OCI-LY7 (cell line): ENCODE measurements at regions not wholly inside any gene's neighbourhood (a gene's known extent, or its start where the extent isn't known, plus 50 kb on each side); places are given as distances from the start of the nearest gene placed in this dataset.
"Not testable (repeated sequence)": the region's sequence is repeated elsewhere in the genome, so short reads cannot be mapped to it uniquely, and the experiment has no call there.

Experiments used
- BruUV-seq: library from RNA; stranded (reverse); fragments of 400-500 nt; replicated peaks from 2 replicates; lab custom pipeline; 2021; lab: Mats Ljungman, UMichigan
- CTCF ChIA-PET: fragments of 300-600 bp; sonication (Branson Sonifier 250); formaldehyde crosslinking; loops from one replicate; lab custom pipeline; 2022; ENCODE audit warnings: antibody characterized with exemption; ENCODE audit not compliant: unreplicated experiment; lab: Charles Lee
- POLR2A ChIA-PET: fragments of 300-600 bp; sonication (Branson Sonifier 250); formaldehyde crosslinking; loops from one replicate; lab custom pipeline; 2022; ENCODE audit warnings: antibody characterized with exemption; lab: Charles Lee
- DNase-seq: peaks from one replicate; pipeline ENCODE4 v3.0.0-alpha.2; 2015; ENCODE audit warnings: low spot score
- H2AFZ ChIP-seq: fragments of 200-600 bp; sonication (generic), shearing (Covaris generic); 2 replicates; pipeline ENCODE4 v1.6.1; 2014; ENCODE audit warnings: mild to moderate bottlenecking, antibody characterized with exemption, low read length, moderate library complexity
- H3K27ac ChIP-seq: fragments of 200-600 bp; sonication (generic); 2 replicates; pipeline ENCODE4 v1.5.1; 2014; ENCODE audit warnings: mixed run types, low read depth, mild to moderate bottlenecking, moderate library complexity, low read length, inconsistent platforms; ENCODE audit not compliant: poor library complexity, severe bottlenecking
- H3K36me3 ChIP-seq: fragments of 200-600 bp; sonication (generic); 2 replicates; pipeline ENCODE4 v1.6.1; 2014; ENCODE audit warnings: mild to moderate bottlenecking, antibody characterized with exemption, low read length, moderate library complexity, mixed read lengths; ENCODE audit not compliant: insufficient read depth
- H3K4me1 ChIP-seq: fragments of 200-600 bp; sonication (generic); 2 replicates; pipeline ENCODE4 v1.5.1; 2014; ENCODE audit warnings: mild to moderate bottlenecking, low read length; ENCODE audit not compliant: insufficient read depth, poor library complexity, severe bottlenecking
- H3K4me2 ChIP-seq: fragments of 200-600 bp; sonication (generic); 2 replicates; pipeline ENCODE4 v1.6.1; 2014; ENCODE audit warnings: mild to moderate bottlenecking, low read length
- H3K4me3 ChIP-seq: fragments of 200-600 bp; sonication (generic); 2 replicates; pipeline ENCODE4 v1.5.1; 2014; ENCODE audit warnings: mild to moderate bottlenecking, low read depth, low read length; ENCODE audit not compliant: poor library complexity, severe bottlenecking
- H3K79me2 ChIP-seq: fragments of 200-600 bp; sonication (generic); 2 replicates; pipeline ENCODE4 v1.6.1; 2016; ENCODE audit warnings: low read depth, mild to moderate bottlenecking, low read length, moderate library complexity, mixed read lengths; ENCODE audit not compliant: insufficient read depth
- H3K9me2 ChIP-seq: fragments of 200-600 bp; sonication (generic); 2 replicates; pipeline ENCODE4 v1.6.1; 2016; ENCODE audit warnings: mild to moderate bottlenecking, low read length, mixed read lengths; ENCODE audit not compliant: insufficient read depth
- H3K9me3 ChIP-seq: fragments of 200-600 bp; sonication (generic); 2 replicates; pipeline ENCODE4 v1.6.1; 2014; ENCODE audit warnings: mild to moderate bottlenecking, mixed run types, low read length, mixed read lengths
- H4K20me1 ChIP-seq: fragments of 200-600 bp; sonication (generic); 2 replicates; pipeline ENCODE4 v1.6.1; 2014; ENCODE audit warnings: mild to moderate bottlenecking, antibody characterized with exemption, low read length, moderate library complexity, mixed read lengths; ENCODE audit not compliant: insufficient read depth
- CTCF ChIP-seq: fragments of 200-600 bp; sonication (generic); conservative IDR thresholded peaks from 2 replicates; pipeline ENCODE4 v1.5.1; 2014; ENCODE audit warnings: mild to moderate bottlenecking, antibody characterized with exemption, low read length, moderate library complexity, mixed read lengths
- EZH2phosphoT487 ChIP-seq: fragments of 200-600 bp; sonication (generic); IDR thresholded peaks from 2 replicates; pipeline ENCODE4 v1.6.1; 2018; ENCODE audit warnings: low read depth, borderline replicate concordance, mild to moderate bottlenecking, mixed run types, antibody characterized with exemption, low read length, moderate library complexity, mixed read lengths
- intact Hi-C: fragments of 100-400 bp; cut with micrococcal nuclease; formaldehyde crosslinking; loops from one replicate; pipeline ENCODE4 v1.10.0; 2022; ENCODE audit not compliant: unreplicated experiment

GRCh38 chr5:113760486-113760885 lies 247.0 kb downstream of the YTHDC2 start:
- no peak for DNase-seq
- no peaks in the 10 kb centered on the region for H3K9me3 ChIP-seq
- H3K27ac ChIP-seq: no peak overlapping the region
- no peak overlapping the region for H3K4me3 ChIP-seq
- POLR2A ChIA-PET: no interaction called here
- H3K4me2 ChIP-seq: no peak overlapping the region
- no peak overlapping the region for H2AFZ ChIP-seq
- no peaks in the 10 kb centered on the region for H3K9me2 ChIP-seq
- no peaks in the 10 kb centered on the region for H3K79me2 ChIP-seq
- TF ChIP-seq EZH2phosphoT487 (no peak), CTCF (no peak)
- no peaks in the 10 kb centered on the region for H3K36me3 ChIP-seq
- intact Hi-C loops: no loop called here
- H4K20me1 ChIP-seq: no peaks in the 10 kb centered on the region
- no TSS peak for BruUV-seq
- CTCF ChIA-PET: no interaction called here
- no peaks in the 10 kb centered on the region for H3K4me1 ChIP-seq

- intact Hi-C loops: no loop called here
- Histone ChIP-seq H3K4me3 (no peak overlapping the region), H4K20me1 (no peaks in the 10 kb centered on the region), H3K36me3 (no peaks in the 10 kb centered on the region), H3K27ac (no peak overlapping the region), H3K79me2 (no peaks in the 10 kb centered on the region), H3K4me1 (no peaks in the 10 kb centered on the region), H3K9me2 (no peaks in the 10 kb centered on the region), H2AFZ (no peak overlapping the region), H3K9me3 (no peaks in the 10 kb centered on the region), H3K4me2 (no peak overlapping the region)
- TF ChIP-seq CTCF (no peak), EZH2phosphoT487 (no peak)
- no peak for DNase-seq
- ChIA-PET POLR2A (interaction anchor here (0.6 kb wide), 1 partner anchor 1554 kb away, joined by 3 read pairs; no protein-coding TSS in a partner anchor), CTCF (no interaction called here)
- no TSS peak for BruUV-seq
These were observed 248.1 kb downstream of the YTHDC2 start for GRCh38 chr5:113761594-113761993.

GRCh38 chr5:113764382-113764781 lies 250.9 kb downstream of the YTHDC2 start:
- TF ChIP-seq CTCF (no peak), EZH2phosphoT487 (no peak)
- H3K27ac ChIP-seq: no peak overlapping the region
- BruUV-seq: no TSS peak
- H3K9me3 ChIP-seq: no peaks in the 10 kb centered on the region
- no peaks in the 10 kb centered on the region for H3K9me2 ChIP-seq
- no peaks in the 10 kb centered on the region for H3K36me3 ChIP-seq
- DNase-seq: no peak
- ChIA-PET POLR2A (no interaction called here), CTCF (no interaction called here)
- no peak overlapping the region for H2AFZ ChIP-seq
- H4K20me1 ChIP-seq: no peaks in the 10 kb centered on the region
- no peak overlapping the region for H3K4me3 ChIP-seq
- no peak overlapping the region for H3K4me2 ChIP-seq
- H3K79me2 ChIP-seq: no peaks in the 10 kb centered on the region
- H3K4me1 ChIP-seq: no peaks in the 10 kb centered on the region
- intact Hi-C loops: no loop called here

GRCh38 chr5:113766827-113767226 lies 253.3 kb downstream of the YTHDC2 start:
- H3K9me2 ChIP-seq, H3K4me1 ChIP-seq, BruUV-seq, H2AFZ ChIP-seq, H4K20me1 ChIP-seq, H3K27ac ChIP-seq, DNase-seq, H3K9me3 ChIP-seq, POLR2A ChIA-PET, H3K4me2 ChIP-seq, CTCF ChIA-PET, H3K4me3 ChIP-seq, intact Hi-C loops, H3K79me2 ChIP-seq, H3K36me3 ChIP-seq: not testable (repeated sequence)
